SK-N-SH (cell line): ENCODE measurements at regions not wholly inside any gene's neighbourhood (a gene's known extent, or its start where the extent isn't known, plus 50 kb on each side); places are given as distances from the start of the nearest gene placed in this dataset.

Experiments used
- CTCF ChIA-PET: fragments of 300-600, 350-600 bp; formaldehyde crosslinking; extraction: SDS; loops from one replicate; lab custom pipeline; 2021; lab: Yijun Ruan, JAX
- POLR2A ChIA-PET: fragments of 350-600 bp; sonication (Branson Sonifier 250); formaldehyde crosslinking; extraction: SDS; loops from one replicate; lab custom pipeline; 2020; ENCODE audit warnings: antibody characterized with exemption, inconsistent platforms; lab: Yijun Ruan, JAX
- DNase-seq: peaks from one replicate; pipeline ENCODE4 v3.0.0; 2012
- H2AFZ ChIP-seq: fragments of 200-600 bp; sonication (generic); 2 replicates; pipeline ENCODE4 v1.8.1; 2016; ENCODE audit warnings: antibody characterized with exemption, mild to moderate bottlenecking, low read depth
- H3F3A ChIP-seq: fragments of 200-600 bp; sonication (generic); replicated peaks from 2 replicates; pipeline ENCODE3; 2016; ENCODE audit warnings: antibody characterized with exemption, mild to moderate bottlenecking; ENCODE audit not compliant: insufficient read depth
- H3K27ac ChIP-seq, 2 experiments: fragments of 200-500 bp in 1 of 2; fragments of 200-600 bp in 1 of 2; sonication (Bioruptor generic) in 1 of 2; sonication (generic), shearing (Covaris generic) in 1 of 2; 2 replicates each; pipeline versions ENCODE4 v1.5.1 to v1.6.1; 2014 to 2016; ENCODE audit warnings: low read depth in 2 of 2, inconsistent platforms in 1 of 2, low read length in 1 of 2, mild to moderate bottlenecking in 1 of 2, mixed read lengths in 1 of 2
- H3K27me3 ChIP-seq: fragments of 200-600 bp; sonication (generic), shearing (Covaris generic); 2 replicates; pipeline ENCODE4 v1.6.1; 2016; ENCODE audit warnings: mixed run types; ENCODE audit not compliant: insufficient read depth
- H3K36me3 ChIP-seq, 2 experiments: fragments of 200-500 bp in 1 of 2; fragments of 200-600 bp in 1 of 2; sonication (Bioruptor generic) in 1 of 2; sonication (generic) in 1 of 2; replicated peaks in 1 of 2; 2 replicates each; pipeline versions ENCODE3 to v1.5.1; 2014 to 2016; ENCODE audit warnings: low read length in 1 of 2, mild to moderate bottlenecking in 1 of 2; ENCODE audit not compliant: insufficient read depth in 2 of 2, control insufficient read depth in 1 of 2
- H3K4me1 ChIP-seq, 2 experiments: fragments of 200-500 bp in 1 of 2; fragments of 200-600 bp in 1 of 2; sonication (Bioruptor generic) in 1 of 2; sonication (generic), shearing (Covaris generic) in 1 of 2; 2 replicates each; pipeline versions ENCODE4 v1.5.1 to v1.6.1; 2014 to 2016; ENCODE audit warnings: low read depth in 1 of 2, low read length in 1 of 2, mixed run types in 1 of 2; ENCODE audit not compliant: insufficient read depth in 2 of 2, control insufficient read depth in 1 of 2
- H3K4me2 ChIP-seq: fragments of 200-600 bp; sonication (generic), shearing (Covaris generic); 2 replicates; pipeline ENCODE4 v1.6.1; 2017; ENCODE audit warnings: mixed run types
- H3K4me3 ChIP-seq, 2 experiments: fragments of 200-500 bp in 1 of 2; fragments of 200-600 bp in 1 of 2; sonication (Bioruptor generic) in 1 of 2; sonication (generic), shearing (Covaris generic) in 1 of 2; 2 replicates each; pipeline versions ENCODE4 v1.5.1 to v1.8.1; 2014 to 2016; ENCODE audit warnings: low read depth in 2 of 2, inconsistent platforms in 1 of 2, low read length in 1 of 2, mild to moderate bottlenecking in 1 of 2, mixed read lengths in 1 of 2, moderate library complexity in 1 of 2
- H3K79me2 ChIP-seq: fragments of 200-600 bp; sonication (generic); 2 replicates; pipeline ENCODE4 v1.8.1; 2017; ENCODE audit warnings: mild to moderate bottlenecking; ENCODE audit not compliant: insufficient read depth
- H3K9ac ChIP-seq: fragments of 200-600 bp; sonication (generic); 2 replicates; pipeline ENCODE4 v1.6.1; 2017; ENCODE audit warnings: mixed run types
- H3K9me2 ChIP-seq: fragments of 200-600 bp; sonication (generic); 2 replicates; pipeline ENCODE4 v1.6.1; 2017; ENCODE audit warnings: mixed run types
- H3K9me3 ChIP-seq: fragments of 200-600 bp; sonication (generic); 2 replicates; pipeline ENCODE4 v1.6.1; 2017; ENCODE audit warnings: mixed run types, mild to moderate bottlenecking, moderate library complexity
- H4K20me1 ChIP-seq: fragments of 200-600 bp; sonication (generic); 2 replicates; pipeline ENCODE4 v1.6.1; 2017; ENCODE audit warnings: mild to moderate bottlenecking, mixed run types; ENCODE audit not compliant: insufficient read depth
- FOXJ3 ChIP-seq: sonication (generic); formaldehyde crosslinking; IDR thresholded peaks from 2 replicates; pipeline ENCODE4 v1.5.1; 2020; ENCODE audit warnings: mild to moderate bottlenecking, missing genetic modification reagents
- GATA2 ChIP-seq: sonication (generic); formaldehyde crosslinking; IDR thresholded peaks from 2 replicates; pipeline ENCODE4 v1.5.0; 2020; ENCODE audit warnings: mild to moderate bottlenecking, missing genetic modification reagents
- IRF3 ChIP-seq: fragments of 150-350 bp; IDR thresholded peaks from 2 replicates; pipeline ENCODE4 v1.6.1; 2016; ENCODE audit warnings: mild to moderate bottlenecking, low read depth, low read length
- MXI1 ChIP-seq: IDR thresholded peaks from 2 replicates; pipeline ENCODE4 v1.6.1; 2012; ENCODE audit warnings: mild to moderate bottlenecking, low read depth, low read length, improper control_type of control experiment
- POLR2AphosphoS5 ChIP-seq: IDR thresholded peaks from 2 replicates; pipeline ENCODE4 v1.6.1; 2012; ENCODE audit warnings: low read depth, low read length
- SIN3A ChIP-seq: IDR thresholded peaks from 2 replicates; pipeline ENCODE4 v1.6.1; 2012; ENCODE audit warnings: low read depth, mild to moderate bottlenecking, low read length, moderate library complexity, borderline replicate concordance
- TCF12 ChIP-seq: IDR thresholded peaks from 2 replicates; pipeline ENCODE4 v1.4.0; 2012
- TEAD4 ChIP-seq: IDR thresholded peaks from 2 replicates; pipeline ENCODE4 v1.4.0; 2012; ENCODE audit warnings: mild to moderate bottlenecking, borderline replicate concordance; ENCODE audit not compliant: insufficient read depth
- USF2 ChIP-seq: fragments of 150-350 bp; IDR thresholded peaks from 2 replicates; pipeline ENCODE4 v1.6.1; 2017; ENCODE audit warnings: antibody characterized with exemption, low read length, low read depth, borderline replicate concordance
- whole genome bisulfite sequencing: methylation state at CpG from one replicate; pipeline ENCODE4 v1.1.6; 2017; ENCODE audit warnings: low lambda C conversion rate; 5-methylcytosine and 5-hydroxymethylcytosine counted together
- TF ChIP-seq, protein P1 (sequence below): fragments of 200-600 bp; sonication (generic); IDR thresholded peaks from 2 replicates; pipeline ENCODE4 v1.6.1; 2017; ENCODE audit warnings: antibody characterized with exemption, mild to moderate bottlenecking, moderate library complexity
- TF ChIP-seq, protein P2 (sequence below): IDR thresholded peaks from 2 replicates; pipeline ENCODE4 v1.4.0; 2012; ENCODE audit warnings: low read depth, borderline replicate concordance
- TF ChIP-seq, protein P3 (sequence below): IDR thresholded peaks from 2 replicates; pipeline ENCODE4 v1.6.1; 2012; ENCODE audit warnings: mild to moderate bottlenecking, low read depth, low read length, moderate library complexity

DNA sequence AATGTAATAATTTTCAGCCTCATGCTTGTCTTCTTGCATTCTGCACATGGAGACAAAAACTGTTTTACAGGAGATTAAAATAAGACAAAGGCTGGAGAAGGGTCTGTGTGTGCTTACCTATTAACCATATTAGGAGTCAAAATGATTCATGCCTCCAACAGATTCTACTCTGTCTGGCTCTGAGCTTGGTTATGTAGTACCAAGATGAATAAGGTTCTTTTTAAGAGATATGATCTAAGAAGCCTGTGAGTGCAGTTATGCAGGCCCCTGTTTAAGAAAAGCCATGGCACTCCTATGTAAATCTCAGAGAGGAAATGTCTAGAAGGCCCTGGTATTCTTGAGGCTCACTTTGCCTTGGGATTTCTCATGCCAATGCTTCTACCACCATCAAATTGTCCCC, 486.6 kb upstream of the CDH11 start (continued):
- TF ChIP-seq, protein P1, sequence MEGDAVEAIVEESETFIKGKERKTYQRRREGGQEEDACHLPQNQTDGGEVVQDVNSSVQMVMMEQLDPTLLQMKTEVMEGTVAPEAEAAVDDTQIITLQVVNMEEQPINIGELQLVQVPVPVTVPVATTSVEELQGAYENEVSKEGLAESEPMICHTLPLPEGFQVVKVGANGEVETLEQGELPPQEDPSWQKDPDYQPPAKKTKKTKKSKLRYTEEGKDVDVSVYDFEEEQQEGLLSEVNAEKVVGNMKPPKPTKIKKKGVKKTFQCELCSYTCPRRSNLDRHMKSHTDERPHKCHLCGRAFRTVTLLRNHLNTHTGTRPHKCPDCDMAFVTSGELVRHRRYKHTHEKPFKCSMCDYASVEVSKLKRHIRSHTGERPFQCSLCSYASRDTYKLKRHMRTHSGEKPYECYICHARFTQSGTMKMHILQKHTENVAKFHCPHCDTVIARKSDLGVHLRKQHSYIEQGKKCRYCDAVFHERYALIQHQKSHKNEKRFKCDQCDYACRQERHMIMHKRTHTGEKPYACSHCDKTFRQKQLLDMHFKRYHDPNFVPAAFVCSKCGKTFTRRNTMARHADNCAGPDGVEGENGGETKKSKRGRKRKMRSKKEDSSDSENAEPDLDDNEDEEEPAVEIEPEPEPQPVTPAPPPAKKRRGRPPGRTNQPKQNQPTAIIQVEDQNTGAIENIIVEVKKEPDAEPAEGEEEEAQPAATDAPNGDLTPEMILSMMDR: no peak

DNA sequence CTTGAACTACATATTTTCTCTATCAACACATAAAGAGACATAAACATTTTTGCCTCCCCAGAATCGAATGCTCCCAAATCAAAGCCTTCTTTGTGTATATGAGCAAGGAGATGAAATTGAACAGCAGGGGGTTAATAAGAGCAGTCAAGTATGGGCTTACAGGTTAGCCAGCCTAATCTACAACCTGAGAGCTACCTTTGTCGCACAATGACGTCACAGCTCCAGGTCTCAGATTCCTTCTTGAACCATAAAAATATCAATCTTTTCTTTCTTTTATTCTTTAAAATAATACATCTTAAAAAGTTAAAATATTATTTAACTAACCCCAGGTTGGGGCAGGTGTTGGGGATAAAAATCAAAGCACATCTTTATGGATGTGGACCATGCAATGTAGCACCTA, 482.9 kb upstream of the CDH11 start:
- Histone ChIP-seq H2AFZ (no peak overlapping the region), H3K27ac (no peak overlapping the region), H3K9me2 (no peaks in the 10 kb centered on the region), H3K9ac (no peak overlapping the region), H3K36me3 (no peaks in the 10 kb centered on the region), H4K20me1 (no peaks in the 10 kb centered on the region), H3K4me1 (no peaks in the 10 kb centered on the region)
- POLR2A ChIA-PET: no interaction called here
- no peak for TF ChIP-seq TCF12
- no peak for TF ChIP-seq TEAD4
- TF ChIP-seq, protein P2, sequence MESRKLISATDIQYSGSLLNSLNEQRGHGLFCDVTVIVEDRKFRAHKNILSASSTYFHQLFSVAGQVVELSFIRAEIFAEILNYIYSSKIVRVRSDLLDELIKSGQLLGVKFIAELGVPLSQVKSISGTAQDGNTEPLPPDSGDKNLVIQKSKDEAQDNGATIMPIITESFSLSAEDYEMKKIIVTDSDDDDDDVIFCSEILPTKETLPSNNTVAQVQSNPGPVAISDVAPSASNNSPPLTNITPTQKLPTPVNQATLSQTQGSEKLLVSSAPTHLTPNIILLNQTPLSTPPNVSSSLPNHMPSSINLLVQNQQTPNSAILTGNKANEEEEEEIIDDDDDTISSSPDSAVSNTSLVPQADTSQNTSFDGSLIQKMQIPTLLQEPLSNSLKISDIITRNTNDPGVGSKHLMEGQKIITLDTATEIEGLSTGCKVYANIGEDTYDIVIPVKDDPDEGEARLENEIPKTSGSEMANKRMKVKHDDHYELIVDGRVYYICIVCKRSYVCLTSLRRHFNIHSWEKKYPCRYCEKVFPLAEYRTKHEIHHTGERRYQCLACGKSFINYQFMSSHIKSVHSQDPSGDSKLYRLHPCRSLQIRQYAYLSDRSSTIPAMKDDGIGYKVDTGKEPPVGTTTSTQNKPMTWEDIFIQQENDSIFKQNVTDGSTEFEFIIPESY: no peak
- no peak for TF ChIP-seq POLR2AphosphoS5
- no peak for TF ChIP-seq FOXJ3 (CRISPR knock-in tag)
- TF ChIP-seq, all 33 proteins: peak for 0
- H3K9me3 ChIP-seq: no peaks in the 10 kb centered on the region
- CTCF ChIA-PET: no interaction called here
- H3K4me3 ChIP-seq: no peak overlapping the region
- H3K4me2 ChIP-seq: no peak overlapping the region
- WGBS: 67% methylated on average over 3 of the region's 3 CpGs
- no peaks in the 10 kb centered on the region for H3F3A ChIP-seq
- H3K79me2 ChIP-seq: no peaks in the 10 kb centered on the region
- H3K27me3 ChIP-seq: no peaks in the 10 kb centered on the region
- DNase-seq: no peak

DNA sequence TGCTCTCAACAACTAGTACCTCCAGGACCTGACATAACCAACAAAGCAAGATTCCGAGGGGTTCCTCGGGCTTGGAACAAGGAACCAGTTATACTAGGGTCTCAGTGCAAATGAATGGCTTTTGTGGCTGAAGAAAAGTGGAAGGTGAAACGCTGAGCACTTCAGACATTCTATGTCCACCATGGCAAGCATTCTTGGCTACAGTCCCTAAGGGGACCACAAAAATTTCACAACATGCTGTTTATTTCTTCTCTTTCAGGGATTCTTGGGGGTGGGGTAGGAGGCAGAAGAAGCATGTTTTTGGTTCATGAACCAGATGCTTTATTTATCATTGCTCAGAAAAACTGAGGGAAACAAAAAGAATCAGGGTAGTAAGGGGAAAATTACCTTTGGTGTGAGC, 479.9 kb upstream of the CDH11 start:
- Histone ChIP-seq H3K27ac (no peak overlapping the region), H3K4me3 (no peak overlapping the region), H3K9ac (no peak overlapping the region)
- TF ChIP-seq, protein P3, sequence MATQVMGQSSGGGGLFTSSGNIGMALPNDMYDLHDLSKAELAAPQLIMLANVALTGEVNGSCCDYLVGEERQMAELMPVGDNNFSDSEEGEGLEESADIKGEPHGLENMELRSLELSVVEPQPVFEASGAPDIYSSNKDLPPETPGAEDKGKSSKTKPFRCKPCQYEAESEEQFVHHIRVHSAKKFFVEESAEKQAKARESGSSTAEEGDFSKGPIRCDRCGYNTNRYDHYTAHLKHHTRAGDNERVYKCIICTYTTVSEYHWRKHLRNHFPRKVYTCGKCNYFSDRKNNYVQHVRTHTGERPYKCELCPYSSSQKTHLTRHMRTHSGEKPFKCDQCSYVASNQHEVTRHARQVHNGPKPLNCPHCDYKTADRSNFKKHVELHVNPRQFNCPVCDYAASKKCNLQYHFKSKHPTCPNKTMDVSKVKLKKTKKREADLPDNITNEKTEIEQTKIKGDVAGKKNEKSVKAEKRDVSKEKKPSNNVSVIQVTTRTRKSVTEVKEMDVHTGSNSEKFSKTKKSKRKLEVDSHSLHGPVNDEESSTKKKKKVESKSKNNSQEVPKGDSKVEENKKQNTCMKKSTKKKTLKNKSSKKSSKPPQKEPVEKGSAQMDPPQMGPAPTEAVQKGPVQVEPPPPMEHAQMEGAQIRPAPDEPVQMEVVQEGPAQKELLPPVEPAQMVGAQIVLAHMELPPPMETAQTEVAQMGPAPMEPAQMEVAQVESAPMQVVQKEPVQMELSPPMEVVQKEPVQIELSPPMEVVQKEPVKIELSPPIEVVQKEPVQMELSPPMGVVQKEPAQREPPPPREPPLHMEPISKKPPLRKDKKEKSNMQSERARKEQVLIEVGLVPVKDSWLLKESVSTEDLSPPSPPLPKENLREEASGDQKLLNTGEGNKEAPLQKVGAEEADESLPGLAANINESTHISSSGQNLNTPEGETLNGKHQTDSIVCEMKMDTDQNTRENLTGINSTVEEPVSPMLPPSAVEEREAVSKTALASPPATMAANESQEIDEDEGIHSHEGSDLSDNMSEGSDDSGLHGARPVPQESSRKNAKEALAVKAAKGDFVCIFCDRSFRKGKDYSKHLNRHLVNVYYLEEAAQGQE: no peak
- TF ChIP-seq USF2 (no peak), SIN3A (no peak), MXI1 (no peak), IRF3 (no peak), GATA2 (CRISPR knock-in tag) (no peak)
- TF ChIP-seq, protein P1: no peak
- TF ChIP-seq, all 33 proteins: peak for 0
- CTCF ChIA-PET: no interaction called here
- POLR2A ChIA-PET: no interaction called here
- no peak for DNase-seq
- no peaks in the 10 kb centered on the region for H3K79me2 ChIP-seq
- no peaks in the 10 kb centered on the region for H3K9me2 ChIP-seq
- WGBS: 50% methylated on average over 3 of the region's 3 CpGs
- no peaks in the 10 kb centered on the region; a peak in 1 of 4 replicates for H3K4me1 ChIP-seq
- no peaks in the 10 kb centered on the region for H3F3A ChIP-seq
- H4K20me1 ChIP-seq: no peaks in the 10 kb centered on the region
- no peak overlapping the region for H3K4me2 ChIP-seq
- no peak overlapping the region for H2AFZ ChIP-seq
- no peaks in the 10 kb centered on the region for H3K9me3 ChIP-seq
- no peaks in the 10 kb centered on the region for H3K36me3 ChIP-seq
- no peaks in the 10 kb centered on the region for H3K27me3 ChIP-seq
